ENCODE measurements at regions not wholly inside any gene's neighbourhood (a gene's known extent, or its start where the extent isn't known, plus 50 kb on each side); places are given as distances from the start of the nearest gene placed in this dataset.
"Not testable (repeated sequence)": the region's sequence is repeated elsewhere in the genome, so short reads cannot be mapped to it uniquely, and the experiment has no call there.

GRCh38 chr3:161694682-161695564, 198.3 kb downstream of the OTOL1 start:
- DNase-seq = no peak

GRCh38 chr3:161695811-161696210, 199.2 kb downstream of the OTOL1 start:
- DNase-seq = no peak

GRCh38 chr3:161700998-161701397, 204.4 kb downstream of the OTOL1 start:
- DNase-seq = no peak

- DNase-seq = not testable (repeated sequence)
Measured at GRCh38 chr3:161707253-161707652, 210.6 kb downstream of the OTOL1 start.

- no peak for DNase-seq
Measured at GRCh38 chr3:161713731-161714130, 217.1 kb downstream of the OTOL1 start.

- no peak for DNase-seq
Measured at GRCh38 chr3:161731968-161732367, 235.4 kb downstream of the OTOL1 start.

- no peak for DNase-seq
Measured at GRCh38 chr3:161737171-161737570, 240.6 kb downstream of the OTOL1 start.

- DNase-seq = no peak
Measured at GRCh38 chr3:161740421-161740820, 243.8 kb downstream of the OTOL1 start.

GRCh38 chr3:161744366-161744765, 247.8 kb downstream of the OTOL1 start:
- DNase-seq = no peak

GRCh38 chr3:161745741-161746140, 249.1 kb downstream of the OTOL1 start:
- DNase-seq = no peak

- no peak for DNase-seq
Measured at GRCh38 chr3:161748049-161748448, 251.4 kb downstream of the OTOL1 start.

- DNase-seq = no peak
Measured at GRCh38 chr3:161754420-161755053, 257.9 kb downstream of the OTOL1 start.

GRCh38 chr3:161759444-161759843, 262.8 kb downstream of the OTOL1 start:
- DNase-seq = no peak

GRCh38 chr3:161766331-161766730, 269.7 kb downstream of the OTOL1 start:
- no peak for DNase-seq

- DNase-seq = no peak
Measured at GRCh38 chr3:161770484-161771386, 274.1 kb downstream of the OTOL1 start.

GRCh38 chr3:161781381-161781780, 284.8 kb downstream of the OTOL1 start:
- no peak for DNase-seq

- no peak for DNase-seq
Measured at GRCh38 chr3:161793194-161793930, 296.8 kb downstream of the OTOL1 start.

- DNase-seq = no peak
Measured at GRCh38 chr3:161794551-161794950, 297.9 kb downstream of the OTOL1 start.

- DNase-seq = no peak
Measured at GRCh38 chr3:161796312-161796711, 299.7 kb downstream of the OTOL1 start.

- no peak for DNase-seq
Measured at GRCh38 chr3:161796780-161797179, 300.2 kb downstream of the OTOL1 start.

- DNase-seq = no peak
Measured at GRCh38 chr3:161798016-161798415, 301.4 kb downstream of the OTOL1 start.

- no peak for DNase-seq
Measured at GRCh38 chr3:161800985-161801559, 304.5 kb downstream of the OTOL1 start.

Data from NCI-H146 (cell line).